BE2C (cell line): ENCODE measurements at regions not wholly inside any gene's neighbourhood (a gene's known extent, or its start where the extent isn't known, plus 50 kb on each side); places are given as distances from the start of the nearest gene placed in this dataset.

Source experiments
- DNase-seq: peaks from one replicate; pipeline ENCODE4 v3.0.0-alpha.2; 2020
- H3K27me3 ChIP-seq: fragments of 250-450 bp; sonication (Bioruptor Pico); 2 replicates; pipeline ENCODE4 v1.5.1; 2020; ENCODE audit warnings: mild to moderate bottlenecking
- H3K36me3 ChIP-seq: fragments of 250-450 bp; sonication (Bioruptor Pico); 2 replicates; pipeline ENCODE4 v1.5.1; 2020; ENCODE audit warnings: mild to moderate bottlenecking
- H3K4me1 ChIP-seq: fragments of 250-450 bp; sonication (Bioruptor Pico); 2 replicates; pipeline ENCODE4 v1.5.1; 2020
- H3K4me3 ChIP-seq: 2 replicates; pipeline ENCODE4 v1.5.1; 2011; ENCODE audit warnings: low read depth, low read length
- H3K9me3 ChIP-seq: fragments of 250-450 bp; sonication (Bioruptor Pico); 2 replicates; pipeline ENCODE4 v1.5.1; 2020
- TF ChIP-seq, protein P1 (sequence below): IDR thresholded peaks from 2 replicates; pipeline ENCODE4 v1.5.1; 2012; ENCODE audit warnings: mild to moderate bottlenecking, low read depth, low read length

DNA sequence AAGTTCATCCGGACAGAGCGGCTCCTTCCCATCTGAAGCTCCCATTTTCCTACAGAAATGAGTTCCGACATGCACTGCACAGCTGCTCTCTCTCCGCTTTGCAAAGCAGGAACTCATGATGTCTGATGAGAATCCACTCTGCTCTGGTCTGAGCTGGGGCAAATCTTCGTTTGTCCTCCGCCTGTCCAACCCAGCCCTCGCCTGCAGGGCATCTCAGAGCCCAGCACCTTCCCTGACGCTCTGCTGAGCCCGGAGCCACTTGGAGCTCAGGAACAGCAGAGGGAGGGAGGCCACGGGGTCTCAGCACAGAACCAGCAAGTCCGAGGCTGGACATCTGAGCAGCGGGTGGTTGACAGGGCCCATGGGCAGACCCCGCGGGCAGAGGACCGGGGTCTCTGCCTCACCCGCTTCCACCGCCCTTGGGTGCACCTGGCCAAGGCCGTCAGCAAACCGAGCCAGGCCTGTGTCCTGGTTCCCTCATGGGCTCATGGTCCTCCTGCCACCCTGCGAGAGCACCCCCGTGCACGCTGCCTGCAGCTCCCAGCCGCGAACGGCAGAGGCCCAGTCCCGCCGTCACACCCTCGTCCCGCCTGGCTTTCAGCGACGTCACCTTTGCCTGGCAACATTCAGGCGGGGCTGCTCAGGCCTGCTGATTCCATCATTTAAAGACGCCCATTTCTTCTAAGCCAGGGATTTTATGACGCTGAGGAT is 78.5 kb upstream of the BHLHE23 start:
- H3K9me3 ChIP-seq, result no peaks in the 10 kb centered on the region
- peaks cover 90% of the 10 kb centered on the region for H3K27me3 ChIP-seq
- H3K36me3 ChIP-seq, result no peaks in the 10 kb centered on the region
- TF ChIP-seq, protein P1, sequence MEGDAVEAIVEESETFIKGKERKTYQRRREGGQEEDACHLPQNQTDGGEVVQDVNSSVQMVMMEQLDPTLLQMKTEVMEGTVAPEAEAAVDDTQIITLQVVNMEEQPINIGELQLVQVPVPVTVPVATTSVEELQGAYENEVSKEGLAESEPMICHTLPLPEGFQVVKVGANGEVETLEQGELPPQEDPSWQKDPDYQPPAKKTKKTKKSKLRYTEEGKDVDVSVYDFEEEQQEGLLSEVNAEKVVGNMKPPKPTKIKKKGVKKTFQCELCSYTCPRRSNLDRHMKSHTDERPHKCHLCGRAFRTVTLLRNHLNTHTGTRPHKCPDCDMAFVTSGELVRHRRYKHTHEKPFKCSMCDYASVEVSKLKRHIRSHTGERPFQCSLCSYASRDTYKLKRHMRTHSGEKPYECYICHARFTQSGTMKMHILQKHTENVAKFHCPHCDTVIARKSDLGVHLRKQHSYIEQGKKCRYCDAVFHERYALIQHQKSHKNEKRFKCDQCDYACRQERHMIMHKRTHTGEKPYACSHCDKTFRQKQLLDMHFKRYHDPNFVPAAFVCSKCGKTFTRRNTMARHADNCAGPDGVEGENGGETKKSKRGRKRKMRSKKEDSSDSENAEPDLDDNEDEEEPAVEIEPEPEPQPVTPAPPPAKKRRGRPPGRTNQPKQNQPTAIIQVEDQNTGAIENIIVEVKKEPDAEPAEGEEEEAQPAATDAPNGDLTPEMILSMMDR, result no peak
- no peaks in the 10 kb centered on the region for H3K4me1 ChIP-seq
- DNase-seq, result peak; percentile 39
- H3K4me3 ChIP-seq, result no peak overlapping the region

DNA sequence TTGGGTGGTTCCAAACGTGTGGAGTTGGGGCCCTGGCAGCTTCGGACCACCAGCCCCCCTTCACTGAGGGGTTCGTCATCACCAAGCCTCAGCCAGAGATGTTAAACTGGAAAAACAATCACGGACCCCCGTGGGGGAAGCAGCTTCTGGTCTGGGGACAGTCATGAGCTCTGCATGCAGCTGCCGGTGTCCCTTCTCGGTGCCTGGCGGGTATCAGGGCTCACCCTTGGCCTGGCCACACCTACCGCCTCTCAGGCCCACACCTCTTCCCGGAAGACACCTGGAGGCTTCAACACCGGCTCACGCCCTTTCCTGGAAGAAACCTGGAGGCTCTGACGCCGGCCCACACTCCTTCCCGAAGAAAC is 77.8 kb upstream of the BHLHE23 start:
- Histone ChIP-seq H3K4me1 (no peaks in the 10 kb centered on the region), H3K36me3 (no peaks in the 10 kb centered on the region), H3K27me3 (peaks cover 83% of the 10 kb centered on the region), H3K9me3 (no peaks in the 10 kb centered on the region), H3K4me3 (no peak overlapping the region)
- TF ChIP-seq, protein P1, result no peak
- DNase-seq, result peak; percentile 4

DNA sequence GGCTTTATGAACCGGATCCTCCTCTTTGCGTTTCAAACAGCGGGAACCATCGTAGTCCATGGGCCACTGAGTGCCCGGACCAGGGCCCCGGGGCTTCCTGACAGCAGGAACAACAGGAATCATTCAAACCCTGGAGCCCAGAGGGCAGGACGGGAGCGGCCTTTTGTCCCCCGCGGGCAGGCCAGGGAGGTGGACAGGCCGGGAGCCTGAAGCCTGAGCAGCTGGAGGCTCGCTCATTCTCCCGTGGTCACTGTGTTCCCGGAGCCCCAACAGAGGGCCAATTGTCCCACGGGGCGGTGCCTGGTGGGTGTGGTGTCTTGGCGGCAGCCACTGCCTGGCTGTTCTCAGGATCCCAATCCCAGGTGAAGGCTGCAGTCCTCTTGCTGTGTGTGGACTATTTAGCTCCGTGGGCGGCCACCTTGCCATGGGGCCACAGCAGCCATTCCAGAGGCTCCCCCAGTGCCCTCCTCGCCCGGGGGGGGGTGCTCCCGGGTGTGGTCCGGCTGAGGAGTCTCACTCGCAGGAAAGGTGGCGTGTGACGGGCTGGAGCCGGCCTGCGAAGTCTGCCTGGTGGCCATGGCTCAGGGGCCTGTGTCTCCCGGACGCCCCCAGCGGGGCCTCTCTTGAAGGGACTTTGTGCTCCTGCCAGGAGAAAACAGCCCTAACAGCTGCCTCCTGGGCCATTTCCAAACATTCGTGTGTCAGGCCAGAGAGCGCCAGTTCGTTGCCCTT is 77.2 kb upstream of the BHLHE23 start:
- Histone ChIP-seq H3K4me1 (no peaks in the 10 kb centered on the region), H3K36me3 (no peaks in the 10 kb centered on the region), H3K9me3 (no peaks in the 10 kb centered on the region), H3K4me3 (no peak overlapping the region), H3K27me3 (peaks cover 77% of the 10 kb centered on the region)
- TF ChIP-seq, protein P1, result no peak
- DNase-seq, result peak; percentile 11

- DNase-seq, result peak; percentile 3
- Histone ChIP-seq H3K36me3 (no peaks in the 10 kb centered on the region), H3K4me1 (no peaks in the 10 kb centered on the region), H3K27me3 (peaks cover 69% of the 10 kb centered on the region), H3K9me3 (no peaks in the 10 kb centered on the region), H3K4me3 (no peak overlapping the region)
- TF ChIP-seq, protein P1, result no peak
Measured at GRCh38 chr20:63082939-63083735, 76.4 kb upstream of the BHLHE23 start.

DNA sequence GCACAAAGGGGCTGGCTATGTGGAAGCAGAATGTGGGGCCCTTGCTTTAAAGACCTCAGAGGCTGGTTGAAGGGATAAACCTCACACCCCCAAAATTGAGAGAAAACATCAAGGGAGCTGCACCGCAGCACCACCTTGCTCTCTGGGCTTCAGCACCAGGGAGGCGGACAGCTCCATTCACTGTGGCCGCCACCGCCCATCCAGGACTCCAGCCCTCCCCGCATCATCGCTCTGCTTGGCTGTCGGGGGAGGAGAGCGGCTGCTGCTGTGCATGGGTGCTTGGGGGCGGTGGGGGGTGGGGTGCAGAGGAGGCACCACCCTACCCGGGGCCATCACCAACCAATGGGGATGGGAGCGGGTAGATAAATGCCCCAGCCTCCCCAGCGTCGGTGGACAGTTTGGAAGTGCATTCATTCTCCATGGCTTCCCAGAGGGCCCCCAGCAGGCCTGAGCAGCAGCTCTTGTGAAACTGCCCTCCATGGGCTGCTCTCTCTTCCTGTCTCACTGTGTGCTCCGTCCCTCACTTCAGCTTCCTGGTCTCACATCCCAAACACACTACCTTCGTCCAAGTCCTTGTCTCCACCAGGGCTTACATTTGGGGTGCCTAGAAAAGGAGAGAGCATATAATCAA is 75.7 kb upstream of the BHLHE23 start:
- peak; percentile 11 for DNase-seq
- peaks cover 62% of the 10 kb centered on the region for H3K27me3 ChIP-seq

More for the DNA sequence above, 75.7 kb upstream of the BHLHE23 start:
- Histone ChIP-seq H3K36me3 (no peaks in the 10 kb centered on the region), H3K4me1 (no peaks in the 10 kb centered on the region), H3K9me3 (no peaks in the 10 kb centered on the region), H3K4me3 (no peak overlapping the region)
- TF ChIP-seq, protein P1, result no peak
